ENCODE measurements at regions not wholly inside any gene's neighbourhood (a gene's known extent, or its start where the extent isn't known, plus 50 kb on each side); places are given as distances from the start of the nearest gene placed in this dataset.
"Not testable (repeated sequence)": the region's sequence is repeated elsewhere in the genome, so short reads cannot be mapped to it uniquely, and the experiment has no call there.

GRCh38 chr6:139754898-139755775 lies 380.7 kb upstream of the CITED2 start:
- DNase-seq: no peak

DNA sequence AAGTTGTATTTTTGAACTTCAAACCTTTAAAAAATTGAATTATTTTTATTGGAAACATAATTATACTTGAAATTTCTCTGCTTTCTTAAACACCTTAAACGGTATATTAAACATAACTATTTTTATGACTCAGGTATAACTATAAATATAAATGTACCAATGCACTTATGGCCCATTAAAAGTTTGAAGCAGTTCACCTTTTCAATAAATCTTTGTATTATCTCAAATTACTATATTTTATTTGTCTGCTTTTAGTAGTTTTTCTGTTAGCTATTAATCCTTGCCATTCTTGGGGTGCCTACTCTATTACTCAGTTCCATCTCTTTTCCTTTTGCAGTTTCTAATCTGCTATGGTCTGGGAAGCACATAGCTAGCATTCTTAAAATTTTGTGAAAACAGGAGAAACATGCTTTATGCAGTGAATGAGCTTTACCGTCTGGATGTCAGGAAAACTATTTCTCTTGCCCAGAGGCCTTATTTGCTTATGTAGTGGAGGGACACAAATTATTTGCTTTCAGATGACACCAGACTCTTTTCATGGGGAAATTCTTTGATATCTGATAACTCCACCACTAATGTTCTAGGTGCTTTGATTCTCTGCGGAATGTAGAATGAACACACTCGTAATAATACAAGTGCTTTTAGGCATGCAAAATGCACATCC lies 378.9 kb upstream of the CITED2 start:
- DNase-seq: no peak

- DNase-seq: no peak
These were observed 377.6 kb upstream of the CITED2 start for GRCh38 chr6:139752086-139752485.

- no peak for DNase-seq
These were observed 376.7 kb upstream of the CITED2 start for GRCh38 chr6:139751179-139751578.

DNA sequence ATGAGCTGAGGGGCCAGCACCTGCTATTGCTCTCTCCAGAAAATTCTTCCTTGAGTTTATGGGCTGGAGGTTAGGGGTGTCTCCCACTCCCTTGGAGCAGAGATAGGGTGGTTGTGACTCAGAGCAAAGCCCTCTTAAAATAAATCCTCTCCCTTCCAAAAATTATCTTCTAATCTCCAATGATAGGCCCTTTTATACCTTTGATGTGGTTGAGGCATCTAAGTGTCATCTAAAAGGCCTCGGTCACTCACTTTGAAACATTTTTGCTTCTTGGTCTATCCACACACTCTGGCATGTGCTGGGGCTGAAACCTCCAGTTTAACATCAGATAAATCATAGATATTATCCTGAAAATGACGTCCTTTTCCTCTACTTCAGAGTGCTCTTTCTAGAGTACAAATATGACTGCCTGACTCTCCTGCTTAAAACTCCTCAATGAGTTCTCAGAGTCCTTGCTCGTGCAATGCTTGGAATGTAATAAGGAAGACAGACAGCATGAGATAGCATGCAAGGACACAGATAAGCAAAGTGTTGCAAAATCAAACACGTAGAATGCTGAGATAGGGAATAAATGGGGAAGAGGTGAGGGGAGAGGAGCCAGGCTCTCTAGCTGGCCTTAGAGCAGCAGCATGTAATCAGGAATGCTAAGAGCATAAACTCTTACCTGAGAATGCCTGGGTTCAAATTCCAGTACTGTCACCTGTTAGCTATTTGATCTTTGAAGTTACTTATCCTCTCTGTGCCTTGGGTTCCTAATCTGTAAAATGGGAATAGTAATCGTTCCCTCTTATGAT lies 374.1 kb upstream of the CITED2 start:
- DNase-seq: no peak

- no peak for DNase-seq
These were observed 372.7 kb upstream of the CITED2 start for GRCh38 chr6:139747154-139747553.

DNA sequence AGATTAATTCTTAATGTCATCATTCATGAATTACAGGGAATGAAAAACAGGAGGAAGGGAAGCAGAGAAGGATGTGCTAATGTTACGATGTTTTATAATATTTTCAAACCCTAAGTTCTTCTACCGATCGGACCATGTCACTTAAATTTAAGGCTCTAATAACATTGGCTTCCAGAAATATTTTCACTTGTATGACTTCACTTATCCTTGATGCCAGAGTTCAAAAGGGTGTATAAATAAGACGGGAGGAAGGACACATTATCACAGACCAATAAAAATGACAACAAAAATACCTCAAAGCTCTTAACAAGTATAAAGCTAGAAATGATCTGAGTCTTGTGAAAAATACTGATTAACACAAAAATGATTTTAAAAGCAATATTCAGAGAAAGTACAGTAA lies 370.4 kb upstream of the CITED2 start:
- no peak for DNase-seq

- no peak for DNase-seq
These were observed 369.4 kb upstream of the CITED2 start for GRCh38 chr6:139743664-139744437.

DNA sequence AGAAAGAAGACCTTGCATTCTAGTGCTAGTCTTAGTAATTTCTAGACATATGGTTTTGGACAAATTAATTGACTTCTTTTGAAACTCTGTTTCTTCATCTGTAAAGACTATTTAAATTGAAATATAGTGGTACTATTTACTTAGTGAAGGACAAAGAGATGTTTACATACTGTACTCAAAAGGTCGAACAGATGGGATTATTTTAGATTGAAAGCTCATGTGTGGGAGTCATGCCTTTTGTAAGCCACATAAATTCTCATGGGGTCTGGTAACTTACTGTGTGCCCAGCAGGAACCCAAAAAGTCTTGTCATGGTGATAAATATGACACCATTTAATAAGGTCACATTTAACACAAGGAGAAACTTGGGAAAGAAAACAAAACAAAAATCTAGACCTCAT lies 368.2 kb upstream of the CITED2 start:
- DNase-seq: no peak

GRCh38 chr6:139738801-139739455 lies 364.5 kb upstream of the CITED2 start:
- DNase-seq: no peak

- DNase-seq: no peak
These were observed 362.0 kb upstream of the CITED2 start for GRCh38 chr6:139736325-139736906.

DNA sequence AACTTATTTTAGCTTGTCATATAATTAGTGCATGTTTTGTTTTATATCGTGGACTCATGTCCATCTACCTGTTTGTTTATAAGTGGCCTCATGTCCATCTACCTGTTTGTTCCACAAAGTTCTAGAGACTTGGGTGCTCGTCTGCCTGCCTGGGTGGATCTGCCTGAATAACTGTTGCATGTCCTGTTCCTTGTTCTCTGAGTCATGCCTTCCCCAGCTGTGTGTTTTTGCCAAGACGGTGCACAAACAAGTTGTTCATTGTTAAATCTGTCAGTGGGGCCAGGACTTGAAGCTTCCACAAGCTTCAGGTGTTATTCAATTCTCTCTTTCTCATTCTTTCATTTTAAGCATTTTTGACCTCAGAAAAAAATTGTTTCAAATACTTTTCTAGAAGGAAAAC lies 358.0 kb upstream of the CITED2 start:
- DNase-seq: no peak

- no peak for DNase-seq
These were observed 356.0 kb upstream of the CITED2 start for GRCh38 chr6:139730340-139730974.

- no peak for DNase-seq
These were observed 354.5 kb upstream of the CITED2 start for GRCh38 chr6:139728876-139729427.

- DNase-seq: not testable (repeated sequence)
These were observed 351.8 kb upstream of the CITED2 start for GRCh38 chr6:139726272-139726671.

GRCh38 chr6:139722530-139722929 lies 348.1 kb upstream of the CITED2 start:
- no peak for DNase-seq

GRCh38 chr6:139721954-139722353 lies 347.5 kb upstream of the CITED2 start:
- DNase-seq: no peak

DNA sequence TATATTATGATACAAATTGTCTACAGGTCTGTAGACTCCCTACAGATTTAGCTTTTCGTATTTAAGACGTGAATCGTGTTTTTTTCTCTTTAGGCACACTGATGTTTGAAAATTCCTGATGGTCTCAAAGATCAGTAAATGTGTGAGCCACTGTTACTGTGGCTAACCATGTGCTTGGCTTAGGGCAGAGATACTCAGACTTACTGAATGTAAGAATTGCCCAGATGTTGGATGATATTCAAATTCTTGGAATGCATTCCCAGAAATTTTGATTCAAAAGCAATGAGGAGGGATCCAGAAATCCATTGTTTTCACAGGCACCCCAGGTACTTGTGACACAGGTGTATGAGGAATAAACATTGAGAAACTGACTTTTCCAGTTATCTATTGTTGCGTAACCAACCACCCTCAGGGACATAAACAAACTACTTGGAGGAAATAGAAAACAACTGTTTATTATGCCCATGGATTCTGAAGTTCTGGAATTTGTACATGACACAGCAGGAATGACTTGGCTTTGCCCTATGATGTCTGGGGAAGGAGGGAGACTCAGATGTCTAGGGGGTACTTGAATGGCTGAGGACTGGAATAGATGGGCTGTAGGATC lies 339.6 kb upstream of the CITED2 start:
- no peak for DNase-seq

- no peak for DNase-seq
These were observed 339.0 kb upstream of the CITED2 start for GRCh38 chr6:139713424-139713823.

- no peak for DNase-seq
These were observed 338.4 kb upstream of the CITED2 start for GRCh38 chr6:139712830-139713229.
